SJCRH30 (cell line): ENCODE measurements at regions not wholly inside any gene's neighbourhood (a gene's known extent, or its start where the extent isn't known, plus 50 kb on each side); places are given as distances from the start of the nearest gene placed in this dataset.
"Not testable (repeated sequence)": the region's sequence is repeated elsewhere in the genome, so short reads cannot be mapped to it uniquely, and the experiment has no call there.

Experiments used
- DNase-seq, 2 experiments: peaks; one replicate each; pipeline ENCODE4 v3.0.0-alpha.2; 2015 to 2020
- H3K27ac ChIP-seq: fragments of 250-450 bp; sonication (Bioruptor Pico); 2 replicates; pipeline ENCODE4 v1.5.1; 2020; ENCODE audit warnings: mild to moderate bottlenecking, moderate library complexity
- H3K27me3 ChIP-seq: fragments of 250-450 bp; sonication (Bioruptor Pico); 2 replicates; pipeline ENCODE4 v1.5.1; 2020; ENCODE audit warnings: mild to moderate bottlenecking, moderate library complexity
- H3K36me3 ChIP-seq: fragments of 250-450 bp; sonication (Bioruptor Pico); 2 replicates; pipeline ENCODE4 v1.5.1; 2020; ENCODE audit warnings: mild to moderate bottlenecking, moderate library complexity
- H3K4me1 ChIP-seq: fragments of 250-450 bp; sonication (Bioruptor Pico); 2 replicates; pipeline ENCODE4 v1.5.1; 2020; ENCODE audit warnings: mild to moderate bottlenecking, moderate library complexity
- H3K4me3 ChIP-seq: fragments of 250-450 bp; sonication (Bioruptor Pico); 2 replicates; pipeline ENCODE4 v1.5.1; 2020; ENCODE audit warnings: mild to moderate bottlenecking, moderate library complexity
- H3K9me3 ChIP-seq: fragments of 250-450 bp; sonication (Bioruptor Pico); replicated peaks from 2 replicates; pipeline ENCODE4 v1.5.1; 2020; ENCODE audit warnings: mild to moderate bottlenecking, moderate library complexity

DNA sequence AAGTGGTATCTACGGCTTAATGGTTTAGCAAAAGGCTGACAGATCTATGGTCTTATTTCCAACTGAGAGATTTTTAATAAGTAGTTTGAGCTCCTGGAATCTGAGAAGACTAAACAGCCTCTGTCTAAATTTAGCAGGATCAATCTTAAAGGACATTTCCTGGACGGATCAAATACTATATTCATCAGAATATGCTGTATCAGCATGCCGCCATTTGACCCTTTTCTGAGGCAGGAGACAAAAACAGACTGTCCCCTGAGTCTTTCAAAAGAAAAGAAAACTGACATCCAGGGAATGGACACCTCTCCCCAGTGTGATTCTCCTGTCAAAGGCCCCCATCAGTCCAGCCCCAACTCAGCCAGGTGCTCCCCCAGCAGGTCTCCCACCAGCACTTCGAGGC lies 443.7 kb downstream of the GXYLT1 start:
- no peak for DNase-seq
- Histone ChIP-seq H3K27me3 (0 out of 2 replicates have a peak, but pooled peaks cover 4% of the 10 kb centered on the region), H3K4me3 (no peak overlapping the region), H3K27ac (no peak overlapping the region), H3K36me3 (no peaks in the 10 kb centered on the region), H3K4me1 (no peaks in the 10 kb centered on the region), H3K9me3 (no peaks in the 10 kb centered on the region)

DNA sequence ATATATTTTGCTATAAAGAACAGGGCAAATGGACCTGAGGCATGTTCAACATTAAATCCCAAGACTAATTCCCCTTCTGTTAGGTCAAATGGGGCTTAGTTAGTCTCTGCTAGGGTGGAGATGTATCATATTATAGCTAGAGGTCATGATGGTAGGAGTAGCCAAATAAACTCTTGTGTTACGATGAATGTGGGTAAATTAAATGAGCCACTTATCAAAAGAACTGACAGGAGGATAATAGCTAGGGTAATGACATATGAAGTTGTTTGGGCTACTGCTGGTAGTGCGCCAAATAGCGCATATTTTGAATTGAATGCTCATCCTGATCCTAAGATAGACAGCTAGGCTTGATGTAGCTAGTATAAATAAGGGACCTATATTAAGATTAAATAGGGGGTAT lies 445.0 kb downstream of the GXYLT1 start:
- DNase-seq, result no peak
- Histone ChIP-seq H3K27ac (no peak overlapping the region), H3K36me3 (no peaks in the 10 kb centered on the region), H3K4me1 (no peaks in the 10 kb centered on the region), H3K9me3 (no peaks in the 10 kb centered on the region), H3K4me3 (no peak overlapping the region), H3K27me3 (0 out of 2 replicates have a peak, but pooled peaks cover 4% of the 10 kb centered on the region)

DNA sequence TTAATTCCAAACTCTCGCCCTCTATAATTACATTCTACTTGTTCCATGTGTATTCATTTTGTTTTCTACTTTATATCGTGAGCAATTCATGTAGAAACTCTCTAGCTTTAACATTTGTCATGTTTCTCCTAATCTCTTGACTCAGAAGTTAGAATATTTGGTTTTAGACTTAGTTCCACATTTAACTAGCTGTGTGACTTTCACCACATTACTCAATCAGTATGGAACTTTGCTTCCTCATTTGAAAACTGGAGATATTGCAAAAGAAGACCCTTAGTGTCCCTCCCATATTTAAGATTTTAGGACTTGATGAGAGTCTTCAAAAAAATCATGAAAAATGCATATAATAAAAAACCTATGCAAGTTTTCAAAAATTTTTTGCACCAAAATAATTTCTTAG lies 447.5 kb downstream of the GXYLT1 start:
- no peaks in the 10 kb centered on the region for H3K36me3 ChIP-seq
- H3K9me3 ChIP-seq, result no peaks in the 10 kb centered on the region
- H3K4me3 ChIP-seq, result no peak overlapping the region
- 0 out of 2 replicates have a peak, but pooled peaks cover 4% of the 10 kb centered on the region for H3K27me3 ChIP-seq
- H3K27ac ChIP-seq, result no peak overlapping the region
- H3K4me1 ChIP-seq, result no peaks in the 10 kb centered on the region
- DNase-seq, result no peak

DNA sequence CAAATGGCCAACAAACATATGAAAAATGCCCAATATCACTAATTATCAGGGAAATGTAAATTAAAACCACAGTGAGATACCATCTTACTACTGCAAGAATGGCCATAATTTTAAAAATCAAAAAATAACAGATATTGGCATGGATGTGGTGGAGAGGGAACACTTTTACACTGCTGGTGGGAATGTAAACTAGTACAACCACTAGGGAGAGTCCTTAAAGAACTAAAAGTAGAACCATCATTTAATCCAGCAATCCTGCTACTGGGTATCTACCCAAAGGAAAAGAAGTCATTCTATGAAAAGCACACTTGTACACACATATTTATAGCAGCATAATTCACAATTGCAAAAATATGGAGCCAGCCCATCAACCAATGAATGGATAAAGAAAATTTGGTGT lies 459.7 kb downstream of the GXYLT1 start:
- Histone ChIP-seq H3K27me3 (no peaks in the 10 kb centered on the region), H3K9me3 (no peaks in the 10 kb centered on the region), H3K27ac (no peak overlapping the region), H3K36me3 (no peaks in the 10 kb centered on the region), H3K4me1 (no peaks in the 10 kb centered on the region), H3K4me3 (no peak overlapping the region)
- peak in 1 of 2 experiments; percentile 67 for DNase-seq

DNA sequence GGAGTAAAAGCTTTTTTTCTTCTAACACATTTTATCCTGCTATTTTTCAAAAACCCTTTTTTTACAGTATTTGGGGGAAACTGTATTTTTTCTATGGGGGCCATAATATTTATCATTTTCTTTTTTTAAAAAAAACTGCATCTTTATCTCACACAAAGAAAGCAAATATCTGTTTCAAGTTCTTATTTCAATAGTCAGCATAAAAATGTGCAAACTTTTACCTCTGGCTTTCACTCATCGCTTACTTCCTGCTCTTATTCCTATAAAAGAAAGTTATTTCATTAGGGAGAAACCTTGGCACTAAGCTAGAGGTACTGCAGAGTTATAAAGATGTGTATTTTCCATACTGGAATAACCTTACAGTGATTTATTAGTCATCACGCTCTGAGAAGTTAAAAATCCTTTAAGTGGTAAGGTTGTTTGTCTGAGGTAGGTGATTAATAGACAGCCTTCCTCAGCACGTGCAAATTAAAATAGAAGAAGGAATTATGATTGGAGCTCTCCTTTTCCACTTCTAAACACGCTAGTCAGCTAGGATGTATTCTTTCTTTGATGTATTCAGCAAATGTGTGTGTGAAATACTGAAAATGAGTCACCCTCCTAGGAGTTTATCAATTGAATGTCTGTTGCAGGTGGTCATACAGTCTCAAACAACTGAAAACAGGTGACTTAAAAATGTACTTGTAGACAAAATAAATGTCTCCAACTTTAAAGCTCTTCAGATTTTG lies 461.0 kb downstream of the GXYLT1 start:
- Histone ChIP-seq H3K9me3 (no peaks in the 10 kb centered on the region), H3K4me3 (no peak overlapping the region), H3K36me3 (no peaks in the 10 kb centered on the region), H3K4me1 (no peaks in the 10 kb centered on the region), H3K27ac (no peak overlapping the region), H3K27me3 (no peaks in the 10 kb centered on the region)
- DNase-seq, result no peak

DNA sequence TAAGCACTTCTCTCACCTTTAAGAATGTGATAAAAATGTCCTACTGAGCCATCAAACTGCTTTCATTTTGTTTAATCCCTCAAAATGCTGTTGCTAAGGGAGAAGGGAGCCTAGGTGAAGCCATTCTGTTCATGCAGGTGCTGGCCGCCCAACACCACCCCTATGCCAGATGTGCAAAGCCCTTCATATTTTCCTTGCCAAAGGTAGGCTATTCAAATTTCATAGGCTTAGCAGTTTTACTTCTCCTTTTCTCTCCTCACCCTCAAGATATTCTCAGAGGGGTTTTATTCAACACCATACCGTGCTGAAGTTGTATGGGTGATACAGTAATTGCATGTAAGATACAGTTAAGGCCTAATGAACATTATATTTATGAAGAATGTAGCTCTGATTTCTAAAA lies 461.7 kb downstream of the GXYLT1 start:
- H3K4me1 ChIP-seq, result no peaks in the 10 kb centered on the region
- no peaks in the 10 kb centered on the region for H3K9me3 ChIP-seq
- DNase-seq, result no peak
- H3K36me3 ChIP-seq, result no peaks in the 10 kb centered on the region
- H3K27me3 ChIP-seq, result no peaks in the 10 kb centered on the region
- H3K4me3 ChIP-seq, result no peak overlapping the region
- H3K27ac ChIP-seq, result no peak overlapping the region

DNA sequence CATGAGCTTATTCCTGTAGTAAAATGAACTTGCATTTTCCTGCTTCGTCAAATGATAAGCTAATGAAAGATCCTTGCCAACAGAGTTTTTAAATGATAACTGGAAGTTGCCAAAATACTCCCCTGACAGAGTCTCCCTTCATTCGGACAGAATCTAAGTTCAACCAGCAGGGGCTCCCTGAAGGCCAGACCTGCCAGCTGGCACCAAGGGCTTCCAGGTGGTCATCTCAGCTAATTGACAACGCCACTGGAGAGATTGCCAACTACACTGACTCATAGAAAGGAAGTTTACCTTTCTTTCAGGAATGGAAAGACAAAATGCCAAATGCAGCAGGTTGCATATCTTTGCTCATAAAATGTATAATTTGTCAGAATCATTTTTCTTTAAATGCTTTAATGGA lies 462.8 kb downstream of the GXYLT1 start:
- no peaks in the 10 kb centered on the region for H3K9me3 ChIP-seq
- H3K4me3 ChIP-seq, result no peak overlapping the region
- no peak for DNase-seq
- H3K36me3 ChIP-seq, result no peaks in the 10 kb centered on the region
- H3K4me1 ChIP-seq, result no peaks in the 10 kb centered on the region
- no peaks in the 10 kb centered on the region for H3K27me3 ChIP-seq
- H3K27ac ChIP-seq, result no peak overlapping the region

DNA sequence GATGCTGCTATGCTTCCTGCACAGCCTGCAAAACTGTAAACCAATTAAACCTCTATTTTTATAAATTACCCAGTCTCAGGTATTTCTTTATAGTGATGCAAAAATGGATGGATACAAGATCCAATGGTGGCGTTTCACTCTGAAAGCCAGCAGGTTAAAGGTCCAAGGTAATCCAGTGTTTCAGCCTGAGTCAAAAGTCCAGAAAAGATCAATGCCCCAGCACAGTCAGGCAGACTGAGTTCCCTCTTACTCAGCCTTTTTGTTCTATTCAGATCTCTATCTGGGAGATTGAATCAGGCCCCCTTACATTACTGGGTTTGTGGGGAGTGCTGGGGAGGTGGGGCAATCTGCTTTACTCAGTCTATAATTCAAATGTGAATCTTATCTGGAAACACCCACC lies 464.5 kb downstream of the GXYLT1 start:
- Histone ChIP-seq H3K9me3 (no peaks in the 10 kb centered on the region), H3K4me1 (no peaks in the 10 kb centered on the region), H3K27ac (no peak overlapping the region), H3K27me3 (no peaks in the 10 kb centered on the region), H3K4me3 (no peak overlapping the region), H3K36me3 (no peaks in the 10 kb centered on the region)
- DNase-seq, result no peak

DNA sequence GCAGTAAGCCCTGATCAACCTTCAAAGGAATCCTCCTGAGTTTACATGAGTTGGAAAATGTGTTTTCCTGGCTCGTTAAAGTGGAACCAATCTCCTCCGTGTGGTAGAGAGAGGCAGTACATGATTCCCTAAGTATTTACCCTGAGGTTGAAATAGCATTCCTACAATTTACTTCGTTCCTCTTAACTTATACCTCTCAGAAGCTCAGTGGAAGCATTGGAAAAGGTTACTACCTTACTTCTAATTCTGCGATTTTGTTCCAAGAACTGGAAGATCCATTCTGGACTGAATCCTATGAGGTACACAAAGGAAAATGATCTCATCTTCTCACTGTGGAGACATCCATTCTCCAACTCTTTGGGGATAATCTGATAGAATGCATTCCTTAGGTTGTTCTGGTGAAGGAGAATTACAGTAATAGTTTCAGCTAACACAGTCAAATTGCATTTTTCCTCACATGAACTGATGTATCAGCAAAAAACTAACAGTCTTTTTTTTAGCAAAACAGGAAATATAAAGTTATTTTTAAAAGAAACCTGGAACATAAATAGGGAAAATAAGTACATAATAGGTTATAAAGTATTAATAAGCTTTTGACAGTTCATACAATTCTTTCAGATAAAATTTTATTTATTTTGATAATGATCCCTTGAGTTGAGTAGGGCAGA lies 475.6 kb downstream of the PDZRN4 start:
- Histone ChIP-seq H3K4me1 (no peaks in the 10 kb centered on the region), H3K36me3 (no peaks in the 10 kb centered on the region), H3K9me3 (no peaks in the 10 kb centered on the region), H3K27ac (no peak overlapping the region), H3K27me3 (no peaks in the 10 kb centered on the region), H3K4me3 (no peak overlapping the region)
- DNase-seq, result peak in 1 of 2 experiments; percentile 66

DNA sequence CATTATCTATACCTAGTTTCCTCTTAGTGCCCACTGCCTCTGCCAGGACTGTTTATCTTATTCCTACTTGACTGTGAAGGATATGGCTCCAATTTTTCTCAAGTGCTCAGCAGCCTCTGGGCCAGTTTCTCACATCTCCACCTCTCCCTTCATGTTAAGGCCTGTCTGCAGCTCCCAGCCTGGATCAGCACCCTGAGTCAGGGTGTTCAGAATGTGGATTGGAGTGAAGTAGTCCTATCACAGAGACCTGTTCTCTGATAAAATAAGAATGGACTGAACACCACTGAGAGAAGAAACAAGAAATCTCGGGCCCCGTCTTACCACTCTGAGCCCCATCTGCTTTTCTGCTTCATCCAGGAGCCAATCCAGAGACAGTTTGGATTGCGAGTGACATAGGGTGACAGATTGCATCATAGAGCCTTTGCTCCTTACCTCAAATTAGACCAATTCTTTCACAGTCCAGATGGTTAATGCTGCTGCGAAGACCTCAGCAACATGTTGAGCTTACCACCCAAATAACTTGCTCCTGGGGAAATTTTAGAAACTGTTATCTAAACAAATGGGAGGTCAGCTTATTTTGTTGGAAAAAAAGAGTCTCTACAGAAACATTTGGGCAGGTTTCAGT lies 473.1 kb downstream of the PDZRN4 start:
- no peaks in the 10 kb centered on the region for H3K4me1 ChIP-seq
- no peaks in the 10 kb centered on the region for H3K9me3 ChIP-seq
- no peaks in the 10 kb centered on the region for H3K36me3 ChIP-seq
- DNase-seq, result no peak
- H3K4me3 ChIP-seq, result no peak overlapping the region
- no peak overlapping the region for H3K27ac ChIP-seq
- H3K27me3 ChIP-seq, result peaks cover 2% of the 10 kb centered on the region; the same call in 1 of the 2 replicates

DNA sequence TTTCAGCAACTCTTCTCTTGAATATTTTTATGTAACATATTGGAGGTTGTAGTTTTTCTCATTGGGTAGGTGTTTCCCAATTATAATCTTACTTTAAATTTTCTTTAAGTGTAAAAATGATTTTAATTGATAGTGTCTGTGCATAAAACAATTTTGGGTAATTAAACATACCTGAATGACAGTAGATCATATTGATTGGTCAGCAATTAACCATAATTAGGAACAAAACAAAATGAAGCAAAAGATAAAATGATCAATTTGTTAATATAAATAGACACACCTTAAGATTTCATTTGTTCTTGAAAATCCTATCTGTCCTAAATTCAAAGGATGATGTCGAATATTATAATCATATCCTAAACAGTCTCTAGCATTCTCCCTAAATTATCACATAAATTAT lies 468.3 kb downstream of the PDZRN4 start:
- H3K27ac ChIP-seq, result no peak overlapping the region
- no peak overlapping the region for H3K4me3 ChIP-seq
- DNase-seq, result no peak
- no peaks in the 10 kb centered on the region for H3K9me3 ChIP-seq
- no peaks in the 10 kb centered on the region for H3K4me1 ChIP-seq
- H3K27me3 ChIP-seq, result peaks cover 2% of the 10 kb centered on the region
- H3K36me3 ChIP-seq, result no peaks in the 10 kb centered on the region

DNA sequence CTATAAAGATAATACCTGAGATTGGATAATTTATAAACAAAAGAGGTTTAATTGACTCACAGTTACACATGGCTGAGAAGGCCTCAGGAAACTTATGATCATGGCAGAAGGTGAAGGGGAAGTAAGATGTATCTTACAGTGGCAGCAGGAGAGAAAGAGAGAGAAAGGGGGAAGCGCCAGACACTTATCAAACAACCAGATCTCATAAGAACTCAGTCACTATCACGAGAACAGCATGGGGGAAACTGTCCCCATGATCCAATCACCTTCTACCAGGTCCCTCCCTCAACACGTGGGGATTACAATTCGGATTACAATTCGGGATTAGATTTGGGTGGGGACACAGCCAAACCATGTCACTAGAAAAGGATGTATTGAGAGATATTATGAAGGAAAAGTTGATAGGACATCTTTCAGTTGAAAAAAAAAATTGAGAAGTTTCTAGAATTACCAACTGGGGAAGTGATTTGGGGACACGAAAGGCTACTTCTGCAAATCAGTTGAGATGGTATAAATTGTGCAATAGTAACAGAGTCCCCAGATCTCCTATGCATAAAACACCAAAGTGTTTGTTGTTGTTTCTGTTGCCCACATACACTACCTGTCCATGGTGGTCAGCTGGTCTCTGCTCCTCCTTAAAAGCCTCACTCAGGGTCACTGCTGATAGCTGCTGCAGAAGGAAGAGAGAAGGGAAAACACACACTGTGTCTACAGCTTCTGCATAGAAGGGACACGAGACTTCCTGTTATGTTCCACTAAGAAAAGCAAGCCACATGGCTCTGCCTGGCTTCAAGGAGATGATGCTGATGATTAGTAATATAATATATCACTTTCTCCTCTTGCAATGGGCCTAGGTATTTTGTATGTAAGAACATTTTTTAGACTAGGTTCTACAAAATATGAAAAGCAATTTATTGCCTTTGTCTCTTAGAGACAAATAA lies 465.5 kb downstream of the PDZRN4 start:
- no peak overlapping the region for H3K4me3 ChIP-seq
- H3K9me3 ChIP-seq, result no peaks in the 10 kb centered on the region
- no peak for DNase-seq
- H3K27ac ChIP-seq, result no peak overlapping the region
- H3K4me1 ChIP-seq, result no peaks in the 10 kb centered on the region
- H3K27me3 ChIP-seq, result peaks cover 2% of the 10 kb centered on the region
- no peaks in the 10 kb centered on the region for H3K36me3 ChIP-seq

DNA sequence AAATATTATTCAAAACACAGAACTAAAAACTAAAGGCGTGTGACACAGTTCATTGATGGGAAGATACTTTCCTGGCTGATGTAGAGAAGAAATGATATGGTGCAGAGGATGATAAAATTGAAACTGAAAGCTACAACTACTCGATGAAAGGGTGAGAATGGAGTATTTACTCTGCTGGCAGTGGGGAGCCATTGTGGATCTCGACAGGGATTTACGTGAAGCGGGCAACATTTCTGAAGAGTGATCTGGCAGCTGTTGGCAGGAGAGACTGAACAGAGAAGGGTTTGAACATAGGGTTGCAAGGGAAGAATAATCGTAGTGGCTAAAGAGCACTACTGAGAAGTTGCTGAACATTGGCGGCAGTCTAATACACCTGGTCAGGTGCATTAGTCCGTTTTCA lies 464.9 kb downstream of the PDZRN4 start:
- no peak overlapping the region for H3K27ac ChIP-seq
- DNase-seq, result no peak
- no peaks in the 10 kb centered on the region for H3K36me3 ChIP-seq
- H3K9me3 ChIP-seq, result no peaks in the 10 kb centered on the region
- H3K4me3 ChIP-seq, result no peak overlapping the region
- no peaks in the 10 kb centered on the region for H3K4me1 ChIP-seq
- H3K27me3 ChIP-seq, result peaks cover under 1% of the 10 kb centered on the region; the same call in 1 of the 2 replicates

DNA sequence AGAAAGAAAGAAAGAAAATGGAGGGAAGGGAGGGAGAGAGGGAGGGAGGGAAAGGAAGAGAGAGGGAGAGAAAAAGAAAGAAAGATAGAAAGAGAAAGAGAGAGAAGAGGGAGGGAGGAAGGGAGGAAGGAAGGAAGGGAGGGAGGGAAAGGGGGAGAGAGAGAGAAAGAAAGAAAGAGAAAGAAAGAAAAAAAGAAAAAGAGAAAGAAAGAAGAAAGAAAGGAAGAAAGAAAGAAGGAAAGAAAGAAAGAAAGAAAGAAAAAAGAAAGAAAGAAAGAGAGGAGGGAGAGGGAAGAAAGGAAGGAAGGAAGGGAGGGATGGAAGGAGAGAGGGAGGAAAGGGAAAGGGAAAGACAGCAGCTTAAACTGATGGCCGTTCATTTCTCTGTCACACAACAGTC lies 457.5 kb downstream of the PDZRN4 start:
- no peaks in the 10 kb centered on the region for H3K36me3 ChIP-seq
- H3K9me3 ChIP-seq, result no peaks in the 10 kb centered on the region
- no peak overlapping the region for H3K27ac ChIP-seq
- H3K4me1 ChIP-seq, result no peaks in the 10 kb centered on the region
- DNase-seq, result no peak
- H3K4me3 ChIP-seq, result no peak overlapping the region
- no peaks in the 10 kb centered on the region for H3K27me3 ChIP-seq

DNA sequence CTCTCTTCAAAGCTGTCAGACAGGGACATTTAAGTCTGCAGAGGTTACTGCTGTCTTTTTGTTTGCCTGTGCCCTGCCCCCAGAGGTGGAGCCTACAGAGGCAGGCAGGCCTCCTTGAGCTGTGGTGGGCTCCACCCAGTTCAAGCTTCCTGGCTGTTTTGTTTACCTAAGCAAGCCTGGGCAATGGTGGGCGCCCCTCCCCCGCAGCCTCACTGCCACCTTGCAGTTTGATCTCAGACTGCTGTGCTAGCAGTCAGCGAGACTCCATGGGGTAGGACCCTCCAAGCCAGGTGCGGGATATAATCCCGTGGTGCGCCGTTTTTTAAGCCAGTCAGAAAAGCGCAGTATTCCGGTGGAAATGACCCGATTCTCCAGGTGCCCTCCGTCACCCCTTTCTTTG lies 454.7 kb downstream of the PDZRN4 start:
- H3K36me3 ChIP-seq, DNase-seq, H3K27me3 ChIP-seq, H3K4me3 ChIP-seq, H3K4me1 ChIP-seq, H3K9me3 ChIP-seq, H3K27ac ChIP-seq: not testable (repeated sequence)
